B cell (primary cell): ENCODE measurements at regions not wholly inside any gene's neighbourhood (a gene's known extent, or its start where the extent isn't known, plus 50 kb on each side); places are given as distances from the start of the nearest gene placed in this dataset.

Experiments used
- ATAC-seq: fragments of 200-7000 bp; cut with Tn5 transposase; one replicate; pipeline ENCODE4 v1.10.0; 2021; ENCODE audit warnings: low read depth, mild to moderate bottlenecking, moderate number of reproducible peaks, moderate library complexity
- CTCF ChIA-PET: fragments of 350-600 bp; sonication (Branson Sonifier 250); formaldehyde crosslinking; loops from one replicate; lab custom pipeline; 2021; ENCODE audit warnings: antibody characterized with exemption, inconsistent platforms; lab: Charles Lee
- POLR2A ChIA-PET: fragments of 350-600 bp; sonication (Branson Sonifier 250); formaldehyde crosslinking; loops from one replicate; lab custom pipeline; 2021; ENCODE audit warnings: antibody characterized with exemption; lab: Charles Lee
- DNase-seq: peaks from one replicate; pipeline ENCODE4 v3.0.0; 2013
- H2AFZ ChIP-seq: 2 replicates; pipeline ENCODE4 v1.6.1; 2012; ENCODE audit warnings: mild to moderate bottlenecking, low read depth, low read length; ENCODE audit not compliant: insufficient read depth, poor library complexity, severe bottlenecking
- H3K27ac ChIP-seq, 2 donors: 1 replicate in 1 of 2; 2 replicates in 1 of 2; pipeline ENCODE4 v1.5.1; 2012 to 2013; ENCODE audit warnings: low read length in 2 of 2, mild to moderate bottlenecking in 2 of 2, moderate library complexity in 1 of 2
- H3K27me3 ChIP-seq, 4 experiments: fragments of 200-600 bp in 1 of 4; sonication (generic) in 1 of 4; replicated peaks in 1 of 4; 1 replicate in 2 of 4; 2 replicates in 2 of 4; pipeline versions ENCODE4 v1.6.1 to v1.7.0; 2013 to 2016; ENCODE audit warnings: low read length in 3 of 4, mild to moderate bottlenecking in 2 of 4, mixed read lengths in 1 of 4, moderate library complexity in 1 of 4; ENCODE audit not compliant: insufficient read depth in 4 of 4, control insufficient read depth in 3 of 4; ENCODE audit errors: control extremely low read depth in 1 of 4
- H3K36me3 ChIP-seq, 2 experiments: replicated peaks in 1 of 2; 1 replicate in 1 of 2; 2 replicates in 1 of 2; pipeline versions ENCODE4 v1.6.1 to v1.7.1; 2013; ENCODE audit warnings: low read length in 1 of 2; ENCODE audit not compliant: insufficient read depth in 2 of 2, control insufficient read depth in 1 of 2; ENCODE audit errors: control extremely low read depth in 1 of 2, extremely low read depth in 1 of 2
- H3K4me1 ChIP-seq, 2 donors: fragments of 200-600 bp in 1 of 2; sonication (generic) in 1 of 2; 1 replicate in 1 of 2; 2 replicates in 1 of 2; pipeline versions ENCODE4 v1.5.1 to v1.6.1; 2013 to 2017; ENCODE audit warnings: low read length in 2 of 2; ENCODE audit not compliant: control insufficient read depth in 2 of 2, insufficient read depth in 2 of 2
- H3K4me2 ChIP-seq: replicated peaks from 2 replicates; pipeline ENCODE3; 2012; ENCODE audit warnings: mild to moderate bottlenecking, low read depth, low read length; ENCODE audit not compliant: poor library complexity, severe bottlenecking
- H3K4me3 ChIP-seq, 5 experiments: fragments of 200-600 bp in 1 of 5; sonication (generic) in 1 of 5; 1 replicate in 3 of 5; 2 replicates in 2 of 5; pipeline versions ENCODE4 v1.5.1 to v1.7.0; 2011 to 2016; ENCODE audit warnings: low read length in 4 of 5, mild to moderate bottlenecking in 4 of 5, low read depth in 2 of 5, control low read depth in 1 of 5, moderate library complexity in 1 of 5; ENCODE audit not compliant: insufficient read depth in 1 of 5; ENCODE audit errors: control extremely low read depth in 1 of 5, extremely low read depth in 1 of 5
- H3K79me2 ChIP-seq: fragments of 200-600 bp; sonication (generic); one replicate; pipeline ENCODE4 v1.6.0; 2016; ENCODE audit warnings: low read length; ENCODE audit not compliant: control insufficient read depth, insufficient read depth
- H3K9ac ChIP-seq: fragments of 200-600 bp; sonication (generic); 2 replicates; pipeline ENCODE4 v1.6.1; 2017; ENCODE audit warnings: mild to moderate bottlenecking, low read length, moderate library complexity
- H3K9me3 ChIP-seq, 3 donors: one replicate each; pipeline versions ENCODE4 v1.6.1 to v1.7.1; 2013; ENCODE audit warnings: low read length in 2 of 3; ENCODE audit not compliant: control insufficient read depth in 2 of 3, insufficient read depth in 1 of 3; ENCODE audit errors: control extremely low read depth in 1 of 3
- H4K20me1 ChIP-seq: 2 replicates; pipeline ENCODE4 v1.6.0; 2012; ENCODE audit warnings: mild to moderate bottlenecking, low read length; ENCODE audit not compliant: insufficient read depth, control insufficient read depth, poor library complexity, severe bottlenecking
- H3K27ac Mint-ChIP-seq: one replicate; pipeline ENCODE4 v1.8.0; 2021; ENCODE audit warnings: mixed read lengths
- H3K27me3 Mint-ChIP-seq: one replicate; pipeline ENCODE4 v1.8.0; 2021; ENCODE audit warnings: mixed read lengths
- H3K4me1 Mint-ChIP-seq: one replicate; pipeline ENCODE4 v1.8.0; 2021; ENCODE audit warnings: mixed read lengths
- H3K4me3 Mint-ChIP-seq: one replicate; pipeline ENCODE4 v1.8.0; 2021; ENCODE audit warnings: mixed read lengths
- H3K9me3 Mint-ChIP-seq: one replicate; pipeline ENCODE4 v1.8.0; 2022; ENCODE audit warnings: mixed read lengths; ENCODE audit not compliant: insufficient read depth
- EZH2 ChIP-seq: IDR thresholded peaks from 2 replicates; pipeline ENCODE4 v1.6.1; 2012; ENCODE audit warnings: borderline replicate concordance, low read depth, mild to moderate bottlenecking, moderate library complexity, low read length; ENCODE audit not compliant: insufficient read depth, poor library complexity, severe bottlenecking
- WGBS: methylation state at CpG from one replicate; pipeline ENCODE4 v1.1.5; 2013; ENCODE audit warnings: missing lambda C conversion rate; ENCODE audit not compliant: insufficient coverage; 5-methylcytosine and 5-hydroxymethylcytosine counted together
- intact Hi-C: fragments of 100-400 bp; cut with micrococcal nuclease; formaldehyde crosslinking; loops from one replicate; pipeline ENCODE4 v1.10.0; 2022
- TF ChIP-seq, protein P1 (sequence below): fragments of 200-600 bp; IDR thresholded peaks from one replicate; pipeline ENCODE4 v1.8.0; 2022; ENCODE audit warnings: antibody characterized with exemption, mild to moderate bottlenecking

DNA sequence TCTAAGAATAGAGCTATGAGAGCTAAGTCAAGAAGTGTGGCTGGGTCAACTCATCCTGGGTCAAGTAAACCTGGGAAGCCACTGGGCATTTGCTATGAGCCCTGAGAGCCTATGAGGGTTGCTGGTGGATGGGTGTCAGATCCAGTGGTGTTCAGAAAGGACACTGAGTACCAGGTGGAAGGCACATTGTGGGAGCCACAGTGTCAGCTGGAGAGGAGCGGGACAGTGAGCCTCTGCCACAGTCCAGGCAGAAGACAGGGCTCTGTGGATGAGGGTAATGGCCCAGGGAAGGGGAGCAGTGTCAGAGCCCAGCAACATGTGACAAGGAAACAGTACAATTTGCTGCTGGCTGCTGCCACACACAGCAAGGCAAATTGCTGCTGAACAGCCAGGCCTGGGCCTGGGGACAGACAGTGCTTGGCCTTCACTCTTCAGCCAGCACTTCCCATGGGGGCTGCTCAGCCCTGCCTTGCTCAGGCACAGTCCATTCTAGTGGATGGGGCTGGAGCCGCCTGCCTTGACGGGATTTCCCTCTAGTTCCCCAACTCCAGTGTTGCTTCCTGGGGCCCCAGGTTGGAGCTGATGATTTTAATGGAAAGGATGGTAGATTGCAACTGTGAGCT is 90.9 kb upstream of the CHST15 start:
- no peak for ATAC-seq
- 100% methylated on average over 1 of the region's 3 CpGs for WGBS
- Histone ChIP-seq H3K36me3 (no peaks in the 10 kb centered on the region), H2AFZ (no peak overlapping the region), H3K4me3 (no peak overlapping the region), H3K27me3 (no peaks in the 10 kb centered on the region), H3K9me3 (no peaks in the 10 kb centered on the region), H3K9ac (no peak overlapping the region), H3K4me2 (no peak overlapping the region), H3K4me1 (no peaks in the 10 kb centered on the region), H3K79me2 (no peaks in the 10 kb centered on the region), H3K27ac (no peak overlapping the region), H4K20me1 (no peaks in the 10 kb centered on the region)
- Mint-ChIP-seq H3K4me3 (no peak overlapping the region), H3K27me3 (no peaks in the 10 kb centered on the region), H3K27ac (peak overlapping the region; percentile 12), H3K4me1 (no peaks in the 10 kb centered on the region), H3K9me3 (no peaks in the 10 kb centered on the region)
- POLR2A ChIA-PET = no interaction called here
- DNase-seq = no peak
- CTCF ChIA-PET = no interaction called here
- TF ChIP-seq, protein P1, sequence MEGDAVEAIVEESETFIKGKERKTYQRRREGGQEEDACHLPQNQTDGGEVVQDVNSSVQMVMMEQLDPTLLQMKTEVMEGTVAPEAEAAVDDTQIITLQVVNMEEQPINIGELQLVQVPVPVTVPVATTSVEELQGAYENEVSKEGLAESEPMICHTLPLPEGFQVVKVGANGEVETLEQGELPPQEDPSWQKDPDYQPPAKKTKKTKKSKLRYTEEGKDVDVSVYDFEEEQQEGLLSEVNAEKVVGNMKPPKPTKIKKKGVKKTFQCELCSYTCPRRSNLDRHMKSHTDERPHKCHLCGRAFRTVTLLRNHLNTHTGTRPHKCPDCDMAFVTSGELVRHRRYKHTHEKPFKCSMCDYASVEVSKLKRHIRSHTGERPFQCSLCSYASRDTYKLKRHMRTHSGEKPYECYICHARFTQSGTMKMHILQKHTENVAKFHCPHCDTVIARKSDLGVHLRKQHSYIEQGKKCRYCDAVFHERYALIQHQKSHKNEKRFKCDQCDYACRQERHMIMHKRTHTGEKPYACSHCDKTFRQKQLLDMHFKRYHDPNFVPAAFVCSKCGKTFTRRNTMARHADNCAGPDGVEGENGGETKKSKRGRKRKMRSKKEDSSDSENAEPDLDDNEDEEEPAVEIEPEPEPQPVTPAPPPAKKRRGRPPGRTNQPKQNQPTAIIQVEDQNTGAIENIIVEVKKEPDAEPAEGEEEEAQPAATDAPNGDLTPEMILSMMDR = no peak
- no peak for TF ChIP-seq EZH2
- intact Hi-C loops = no loop called here

- Histone ChIP-seq H3K9ac (no peak overlapping the region), H3K79me2 (no peaks in the 10 kb centered on the region), H3K27me3 (no peaks in the 10 kb centered on the region), H3K36me3 (no peaks in the 10 kb centered on the region), H2AFZ (no peak overlapping the region), H3K4me3 (no peak overlapping the region), H3K4me1 (no peaks in the 10 kb centered on the region), H3K27ac (no peak overlapping the region), H3K9me3 (no peaks in the 10 kb centered on the region), H4K20me1 (no peaks in the 10 kb centered on the region), H3K4me2 (no peak overlapping the region)
- Mint-ChIP-seq H3K4me1 (no peaks in the 10 kb centered on the region), H3K9me3 (no peaks in the 10 kb centered on the region), H3K4me3 (no peak overlapping the region), H3K27me3 (no peaks in the 10 kb centered on the region), H3K27ac (no peak overlapping the region)
- ChIA-PET CTCF (no interaction called here), POLR2A (no interaction called here)
- DNase-seq (no peak), ATAC-seq (no peak)
- intact Hi-C loops = no loop called here
- WGBS = 81% methylated on average over 3 of the region's 7 CpGs
- TF ChIP-seq, protein P1 = no peak
- no peak for TF ChIP-seq EZH2
Observed at GRCh38 chr10:124183617-124184016, 90.2 kb upstream of the CHST15 start.
